ENCODE measurements at regions not wholly inside any gene's neighbourhood (a gene's known extent, or its start where the extent isn't known, plus 50 kb on each side); places are given as distances from the start of the nearest gene placed in this dataset.

GRCh38 chr9:99743455-99743854, 78.2 kb upstream of the NR4A3 start:
- TF ChIP-seq CTCF (conservative IDR thresholded peaks at IDR 0.05; ENCODE audit: low read length) (no peak), EZH2phosphoT487 (IDR thresholded peaks at IDR 0.05; ENCODE audit: borderline replicate concordance) (no peak)
